HepG2 (cell line): ENCODE measurements at regions not wholly inside any gene's neighbourhood (a gene's known extent, or its start where the extent isn't known, plus 50 kb on each side); places are given as distances from the start of the nearest gene placed in this dataset.

Experiments used
- ATF5 ChIP-seq: sonication (generic); formaldehyde crosslinking; IDR thresholded peaks from 2 replicates; pipeline ENCODE4 v1.4.0; 2020; ENCODE audit warnings: mild to moderate bottlenecking, low read depth, missing genetic modification reagents
- DNMT3B ChIP-seq: conservative IDR thresholded peaks from 2 replicates; pipeline ENCODE4 v1.6.1; 2016; ENCODE audit warnings: missing biosample characterization, control low read depth
- HMGXB3 ChIP-seq: sonication (generic); formaldehyde crosslinking; IDR thresholded peaks from 2 replicates; pipeline ENCODE4 v1.4.0; 2020; ENCODE audit warnings: missing genetic modification reagents, borderline replicate concordance
- KDM4B ChIP-seq: sonication (generic); formaldehyde crosslinking; IDR thresholded peaks from 2 replicates; pipeline ENCODE4 v1.4.0; 2020; ENCODE audit warnings: missing genetic modification reagents
- RXRA ChIP-seq: sonication (generic); formaldehyde crosslinking; IDR thresholded peaks from 2 replicates; pipeline ENCODE4 v1.5.1; 2020; ENCODE audit warnings: missing genetic modification reagents
- SMAD9 ChIP-seq: sonication (generic); formaldehyde crosslinking; IDR thresholded peaks from 2 replicates; pipeline ENCODE4 v1.5.1; 2020; ENCODE audit warnings: mild to moderate bottlenecking, missing genetic modification reagents
- ZNF639 ChIP-seq: conservative IDR thresholded peaks from 2 replicates; pipeline ENCODE4 v1.6.1; 2018; ENCODE audit warnings: missing genetic modification reagents

- TF ChIP-seq HMGXB3 (CRISPR knock-in tag) (no peak), ZNF639 (CRISPR knock-in tag) (no peak), DNMT3B (CRISPR knock-in tag) (no peak), KDM4B (CRISPR knock-in tag) (no peak), RXRA (no peak), ATF5 (no peak), SMAD9 (no peak)
Measured at GRCh38 chr2:242041816-242042215, 172.3 kb downstream of the RTP5 start (continued).
